Tibial nerve (tissue), 4 donors: ENCODE measurements at regions not wholly inside any gene's neighbourhood (a gene's known extent, or its start where the extent isn't known, plus 50 kb on each side); places are given as distances from the start of the nearest gene placed in this dataset.

Experiments used
- CTCF ChIP-seq, 5 experiments: fragments of 200-600 bp in 3 of 5; fragments of 450-650 bp in 2 of 5; sonication (generic) in 3 of 5; IDR thresholded peaks; one replicate each; pipeline ENCODE4 v1.5.1; 2016 to 2019; ENCODE audit warnings: antibody characterized with exemption in 5 of 5, mild to moderate bottlenecking in 3 of 5, moderate library complexity in 2 of 5
- EP300 ChIP-seq, 2 donors: sonication (generic); formaldehyde crosslinking; IDR thresholded peaks; one replicate each; pipeline ENCODE4 v1.6.1; 2017; ENCODE audit warnings: antibody characterized with exemption in 2 of 2, mild to moderate bottlenecking in 1 of 2

- TF ChIP-seq CTCF (IDR thresholded peaks at IDR 0.05): no peak
- TF ChIP-seq EP300 (IDR thresholded peaks at IDR 0.05): no peak
These were observed 193.2 kb upstream of the KLF6 start for GRCh38 chr10:3978174-3978573.
